HG03045 (cell line): ENCODE measurements at regions not wholly inside any gene's neighbourhood (a gene's known extent, or its start where the extent isn't known, plus 50 kb on each side); places are given as distances from the start of the nearest gene placed in this dataset.
"Not testable (repeated sequence)": the region's sequence is repeated elsewhere in the genome, so short reads cannot be mapped to it uniquely, and the experiment has no call there.

Source experiments
- ATAC-seq: cut with Tn5 transposase; IDR thresholded peaks from one replicate; pipeline ENCODE4 v1.9.1; 2021; ENCODE audit warnings: mild to moderate bottlenecking, moderate library complexity; ENCODE audit not compliant: unreplicated experiment

- ATAC-seq = no peak
Measured at GRCh38 chr2:21820271-21820670, 696.5 kb downstream of the TDRD15 start.

DNA sequence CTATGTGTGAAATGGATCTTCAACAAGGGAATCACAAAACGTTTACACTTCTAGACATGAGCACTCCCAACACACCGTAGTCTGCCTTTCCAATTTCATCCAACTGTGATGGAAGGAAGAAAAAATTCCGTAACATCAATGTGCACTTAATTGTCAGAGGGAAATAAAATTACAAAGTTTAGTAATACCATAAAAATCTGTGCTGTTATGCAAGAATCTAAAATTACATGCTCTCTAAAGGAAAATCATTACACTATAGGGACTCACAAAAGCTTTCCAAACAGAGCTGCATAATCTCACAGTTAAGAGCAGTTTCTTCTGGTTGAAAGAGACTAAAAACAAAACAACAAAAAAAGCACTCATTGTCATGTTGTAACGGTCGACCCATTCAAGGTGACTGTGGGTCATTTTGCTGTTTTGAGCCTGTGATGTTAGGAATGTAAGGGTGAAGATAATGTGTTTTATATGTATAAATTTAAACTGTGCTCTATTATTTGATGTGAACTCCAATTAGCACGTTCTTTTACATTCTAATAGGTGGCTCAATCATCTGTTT is 698.0 kb downstream of the TDRD15 start:
- no peak for ATAC-seq

DNA sequence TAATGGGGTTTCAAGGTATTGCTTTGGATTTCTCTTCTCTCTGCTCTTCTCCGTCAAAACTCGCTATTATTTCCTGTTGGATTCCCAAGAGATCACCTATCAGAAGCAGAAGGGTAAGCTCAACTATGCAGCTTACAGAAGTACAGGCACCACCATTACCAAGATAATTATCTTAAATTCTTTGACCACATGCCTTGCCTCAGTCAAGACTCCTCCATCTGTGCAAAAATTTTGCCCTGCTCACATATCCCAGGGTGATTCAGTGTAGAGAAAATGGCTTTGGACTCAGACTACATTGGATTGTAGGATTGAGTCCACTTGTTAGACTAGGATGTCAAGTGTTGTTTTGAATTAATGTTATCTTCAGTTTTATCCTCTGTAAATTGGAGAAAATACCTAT is 698.7 kb downstream of the TDRD15 start:
- no peak for ATAC-seq

DNA sequence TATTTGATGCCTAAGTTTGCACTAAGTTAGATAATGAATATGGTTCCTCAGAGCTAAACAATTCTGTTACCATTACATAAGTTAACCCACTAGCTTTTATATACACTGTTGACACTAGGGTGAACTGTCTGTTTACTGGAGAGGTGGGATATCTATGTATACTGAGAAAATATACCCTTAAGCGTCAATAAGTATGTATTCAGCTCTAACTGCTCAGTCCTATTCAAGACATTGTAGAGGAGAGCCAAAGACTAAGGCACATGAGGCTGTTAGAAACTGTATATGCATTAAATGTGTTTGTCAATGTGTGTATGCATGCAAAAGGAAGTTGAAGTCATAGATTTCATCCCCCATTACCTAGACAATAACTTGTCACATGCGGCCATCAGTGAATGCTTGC is 710.0 kb downstream of the TDRD15 start:
- no peak for ATAC-seq

- no peak for ATAC-seq
Measured at GRCh38 chr2:21836261-21836660, 712.5 kb downstream of the TDRD15 start.

DNA sequence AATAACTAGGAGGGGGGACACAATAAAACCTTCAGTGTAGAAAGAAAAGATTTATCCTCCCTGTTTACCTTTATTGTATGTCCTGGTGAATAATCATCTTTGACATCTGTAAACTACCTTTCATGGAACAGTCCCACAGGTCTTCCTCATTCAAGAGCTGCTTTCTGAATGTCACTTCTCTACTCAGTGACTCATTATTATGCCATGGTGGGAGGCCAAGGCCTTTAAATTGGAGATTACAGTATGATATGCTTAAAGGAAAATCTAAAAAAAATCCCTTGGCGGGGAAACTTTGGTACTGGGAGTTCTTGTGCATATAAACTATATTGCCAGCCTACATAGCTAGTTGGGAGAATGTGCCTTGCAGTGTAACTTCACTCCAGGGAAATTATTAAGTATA is 713.0 kb downstream of the TDRD15 start:
- no peak for ATAC-seq

GRCh38 chr2:21837168-21837960 is 713.6 kb downstream of the TDRD15 start:
- ATAC-seq = no peak

DNA sequence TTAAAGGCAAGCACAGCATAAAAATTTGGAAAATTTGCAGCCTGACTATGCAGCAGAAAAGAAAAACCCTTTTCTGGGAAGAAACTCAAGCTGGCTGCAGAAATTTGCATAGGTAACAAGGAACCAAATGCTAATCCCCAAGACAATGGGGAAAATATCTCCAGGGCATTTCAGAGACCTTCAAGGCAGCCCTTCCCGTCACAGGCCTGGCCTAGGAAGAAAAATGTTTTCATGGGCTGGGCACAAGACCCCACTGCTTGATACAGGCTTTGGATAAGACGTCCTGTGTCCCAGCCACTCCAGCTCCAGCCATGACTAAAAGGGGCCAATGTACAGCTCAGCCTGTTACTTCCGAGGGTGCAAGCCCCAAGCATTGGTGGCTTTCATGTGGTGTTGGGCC is 717.6 kb downstream of the TDRD15 start:
- no peak for ATAC-seq

GRCh38 chr2:21850367-21850766 is 726.6 kb downstream of the TDRD15 start:
- not testable (repeated sequence) for ATAC-seq

DNA sequence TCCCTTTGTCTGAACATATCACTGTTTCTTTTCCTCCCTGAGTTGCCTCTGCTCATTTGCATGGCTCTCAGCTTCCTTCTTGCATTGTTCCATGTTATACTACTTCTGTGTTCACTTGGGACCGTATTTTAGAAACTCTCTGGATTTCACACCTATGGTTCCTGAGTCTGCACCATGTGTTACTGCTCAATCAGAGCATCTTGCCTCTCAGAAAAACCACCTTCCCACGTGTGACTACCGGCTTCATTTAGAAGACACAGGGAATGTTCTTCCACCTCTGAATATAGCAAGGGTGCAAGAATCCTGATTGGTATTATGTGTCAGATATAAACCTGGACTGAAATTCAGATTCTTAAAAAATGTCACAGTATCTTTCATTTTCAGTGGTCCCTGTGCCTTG is 731.2 kb downstream of the TDRD15 start:
- ATAC-seq = no peak

DNA sequence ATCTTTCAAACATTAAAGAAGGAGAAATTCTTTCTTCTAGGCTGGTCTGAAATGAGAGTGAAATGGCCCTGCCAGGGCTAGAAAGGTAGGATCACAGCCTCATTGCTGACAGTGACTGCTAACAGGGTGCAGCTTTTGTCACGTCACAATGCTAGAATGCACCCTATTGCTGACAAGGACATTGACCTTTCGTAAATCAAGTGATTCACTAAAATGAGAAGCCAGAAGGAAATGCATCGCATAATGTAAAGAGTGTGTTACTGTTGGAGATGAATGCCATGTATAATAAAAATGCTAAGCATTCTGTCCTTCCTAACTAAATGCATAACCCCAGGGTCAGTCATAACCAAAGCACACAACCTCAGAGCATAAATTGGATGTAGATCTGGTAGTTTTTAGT is 732.9 kb downstream of the TDRD15 start:
- no peak for ATAC-seq

GRCh38 chr2:21860907-21861306 is 737.1 kb downstream of the TDRD15 start:
- no peak for ATAC-seq

- ATAC-seq = no peak
Measured at GRCh38 chr2:21866316-21866715, 742.5 kb downstream of the TDRD15 start.

DNA sequence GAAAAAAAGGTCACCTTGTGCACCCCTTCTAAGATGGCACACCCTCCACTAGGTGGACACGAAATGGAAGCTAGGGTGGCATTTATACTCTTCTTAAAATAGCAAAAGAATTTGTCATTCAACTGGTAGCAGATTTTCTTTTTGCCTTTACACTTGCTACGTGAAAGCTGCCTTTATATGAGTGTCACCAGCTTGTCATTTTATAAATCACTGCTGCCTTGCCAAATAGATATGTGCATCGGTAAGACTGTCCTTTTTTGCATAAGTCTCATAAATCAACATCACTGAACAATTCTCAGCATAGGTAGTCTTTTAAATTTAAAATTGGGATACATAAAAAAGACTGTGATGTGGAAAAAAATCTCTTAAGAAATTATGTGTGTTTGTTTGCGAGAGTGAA is 764.1 kb downstream of the TDRD15 start:
- ATAC-seq = no peak

DNA sequence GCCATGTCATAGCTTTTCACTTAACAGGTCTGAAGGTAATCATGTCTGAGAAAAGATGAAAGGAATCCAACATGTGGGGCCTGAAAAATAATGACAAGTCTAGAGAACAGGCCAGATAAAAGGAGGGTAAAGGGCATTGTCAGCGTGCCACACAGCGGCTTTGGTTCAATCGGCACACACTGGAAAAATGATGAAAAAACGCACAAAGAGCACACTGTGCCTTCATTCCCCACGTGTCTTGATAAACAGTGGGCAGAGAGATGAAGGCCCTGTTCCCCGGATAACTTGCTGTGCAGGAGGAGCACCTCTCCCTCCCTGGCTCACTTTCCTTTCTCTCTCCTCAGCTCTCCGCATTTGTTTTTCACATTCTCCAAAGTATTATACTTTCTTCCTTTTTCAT is 766.3 kb downstream of the TDRD15 start:
- ATAC-seq = no peak

DNA sequence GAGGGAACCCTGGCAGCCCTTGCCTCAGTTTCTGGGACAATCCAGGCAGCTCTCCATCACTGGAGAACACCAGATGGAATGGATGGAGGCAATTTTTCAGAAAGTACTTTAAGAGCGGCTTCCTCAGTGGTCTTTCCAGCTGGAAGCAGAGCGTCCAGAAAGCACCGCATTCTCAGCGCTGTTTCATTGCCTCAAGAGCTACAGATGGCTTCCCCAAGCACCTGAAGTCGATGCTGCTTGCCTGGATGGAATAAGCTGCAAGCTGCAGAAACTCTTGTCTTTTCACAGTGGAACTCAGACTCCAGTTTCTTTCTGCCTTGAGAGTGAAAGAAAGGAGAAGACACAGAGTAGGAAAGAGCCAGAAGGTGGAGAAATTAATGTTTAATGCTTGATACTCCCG is 766.9 kb downstream of the TDRD15 start:
- ATAC-seq = no peak

GRCh38 chr2:21891191-21891590 is 767.4 kb downstream of the TDRD15 start:
- no peak for ATAC-seq

DNA sequence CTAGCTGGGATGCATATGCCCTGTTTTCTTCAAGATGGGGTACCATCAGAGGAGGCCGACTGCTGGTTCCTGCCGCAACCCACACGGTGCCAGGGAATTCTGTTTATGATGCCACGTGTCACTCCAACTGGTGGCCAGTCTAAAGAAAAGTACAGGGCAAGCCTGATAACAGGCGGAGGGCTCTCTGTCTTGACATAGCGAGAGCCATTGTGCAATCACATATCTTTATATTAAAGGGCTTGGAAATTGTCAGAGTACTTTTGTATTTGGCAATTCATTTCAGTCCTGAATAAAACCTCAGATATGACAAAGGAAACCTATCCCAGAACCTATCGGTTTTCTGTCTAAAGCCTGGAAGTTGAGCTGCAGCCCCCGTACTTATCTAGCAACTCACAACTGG is 768.4 kb downstream of the TDRD15 start:
- no peak for ATAC-seq

- ATAC-seq = no peak
Measured at GRCh38 chr2:21895200-21895599, 771.4 kb downstream of the TDRD15 start.

DNA sequence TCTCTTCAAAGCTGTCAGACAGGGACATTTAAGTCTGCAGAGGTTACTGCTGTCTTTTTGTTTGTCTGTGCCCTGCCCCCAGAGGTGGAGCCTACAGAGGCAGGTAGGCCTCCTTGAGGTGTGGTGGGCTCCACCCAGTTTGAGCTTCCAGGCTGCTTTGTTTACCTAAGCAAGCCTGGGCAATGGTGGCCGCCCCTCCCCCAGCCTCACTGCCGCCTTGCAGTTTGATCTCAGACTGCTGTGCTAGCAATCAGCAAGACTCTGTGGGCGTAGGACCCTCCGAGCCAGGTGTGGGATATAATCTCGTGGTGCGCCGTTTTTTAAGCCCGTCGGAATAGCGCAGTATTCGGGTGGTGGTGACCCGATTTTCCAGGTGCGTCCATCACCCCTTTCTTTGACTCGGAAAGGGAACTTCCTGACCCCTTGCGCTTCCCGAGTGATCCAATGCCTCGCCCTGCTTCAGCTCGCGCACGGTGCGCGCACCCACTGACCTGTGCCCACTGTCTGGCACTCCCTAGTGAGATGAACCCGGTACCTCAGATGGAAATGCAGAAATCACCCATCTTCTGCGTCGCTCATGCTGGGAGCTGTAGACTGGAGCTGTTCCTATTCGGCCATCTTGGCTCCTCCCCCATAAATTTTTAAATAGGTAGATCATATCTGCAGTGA is 785.1 kb downstream of the TDRD15 start:
- ATAC-seq = not testable (repeated sequence)

DNA sequence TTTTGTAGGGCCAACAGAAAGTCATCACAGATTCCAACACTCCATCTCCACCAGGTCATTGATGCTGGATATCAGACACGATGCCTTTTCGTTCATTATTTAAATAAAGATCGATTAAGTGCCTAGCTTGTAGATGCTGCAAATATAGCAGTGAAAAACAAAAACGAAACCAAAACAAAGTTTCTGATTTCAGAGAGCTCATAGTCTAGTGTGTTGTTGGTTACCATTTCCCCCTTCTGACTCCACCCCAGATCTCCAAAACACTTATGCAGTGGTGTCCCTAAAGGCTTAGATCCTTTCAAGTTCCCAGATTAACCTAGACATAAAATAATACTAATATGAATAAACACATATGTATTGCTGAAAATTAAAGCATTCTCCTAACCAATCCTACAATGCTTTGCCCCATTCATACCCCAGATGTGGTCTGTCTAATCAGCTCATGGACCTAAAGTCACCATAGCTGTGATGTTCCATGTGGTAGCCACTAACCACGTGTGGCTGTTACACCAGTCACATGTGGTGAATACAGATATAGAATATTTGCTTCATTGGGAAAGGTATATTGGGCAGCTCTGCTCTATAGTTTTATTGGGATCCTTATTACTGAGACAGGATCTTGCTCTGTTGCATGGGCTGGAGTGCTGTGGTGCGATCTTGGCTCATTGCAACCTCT is 787.2 kb downstream of the TDRD15 start:
- no peak for ATAC-seq

GRCh38 chr2:21912405-21912804 is 788.6 kb downstream of the TDRD15 start:
- no peak for ATAC-seq
